Neural cell (in vitro differentiated cells): ENCODE measurements at regions not wholly inside any gene's neighbourhood (a gene's known extent, or its start where the extent isn't known, plus 50 kb on each side); places are given as distances from the start of the nearest gene placed in this dataset.

Experiments
- H2AFZ ChIP-seq: fragments of 200-600, 300-800 bp; sonication (generic), shearing (Covaris generic); 2 replicates; pipeline ENCODE4 v1.6.0; 2014; ENCODE audit warnings: low read depth, mild to moderate bottlenecking, antibody characterized with exemption, low read length, moderate library complexity
- H3F3A ChIP-seq: fragments of 200-600 bp; shearing (Covaris generic); 2 replicates; pipeline ENCODE4 v1.6.1; 2016; ENCODE audit warnings: mild to moderate bottlenecking, moderate library complexity, mixed read lengths, antibody characterized with exemption, low read length; ENCODE audit not compliant: insufficient read depth, poor library complexity, severe bottlenecking
- H3K27ac ChIP-seq: fragments of 200-600, 300-800 bp; sonication (generic), shearing (Covaris generic); 2 replicates; pipeline ENCODE4 v1.5.1; 2014; ENCODE audit warnings: mild to moderate bottlenecking, low read length, moderate library complexity
- H3K27me3 ChIP-seq: fragments of 300-800, 200-600 bp; sonication (generic), shearing (Covaris generic); 2 replicates; pipeline ENCODE4 v1.6.0; 2014; ENCODE audit warnings: mild to moderate bottlenecking, low read depth, low read length, moderate library complexity; ENCODE audit not compliant: insufficient read depth
- H3K36me3 ChIP-seq: fragments of 300-800, 200-600 bp; sonication (generic), shearing (Covaris generic); 2 replicates; pipeline ENCODE4 v1.5.1; 2014; ENCODE audit warnings: mild to moderate bottlenecking, antibody characterized with exemption, low read length, moderate library complexity; ENCODE audit not compliant: insufficient read depth
- H3K4me2 ChIP-seq: fragments of 300-800, 200-600 bp; sonication (generic), shearing (Covaris generic); 2 replicates; pipeline ENCODE4 v1.6.0; 2014; ENCODE audit warnings: mild to moderate bottlenecking, low read length
- H3K4me3 ChIP-seq: fragments of 300-800, 200-600 bp; sonication (generic), shearing (Covaris generic); 2 replicates; pipeline ENCODE4 v1.5.1; 2014; ENCODE audit warnings: mild to moderate bottlenecking, low read length, moderate library complexity
- H3K79me2 ChIP-seq: fragments of 200-600 bp; shearing (Covaris generic); replicated peaks from 2 replicates; pipeline ENCODE4 v1.6.0; 2014; ENCODE audit warnings: mild to moderate bottlenecking, low read length, moderate library complexity; ENCODE audit not compliant: insufficient read depth
- H3K9ac ChIP-seq: fragments of 300-800, 200-600 bp; sonication (generic), shearing (Covaris generic); 2 replicates; pipeline ENCODE4 v1.6.1; 2016; ENCODE audit warnings: mild to moderate bottlenecking, low read length, mixed read lengths
- H3K9me2 ChIP-seq: fragments of 200-600 bp; shearing (Covaris generic); 2 replicates; pipeline ENCODE4 v1.6.1; 2016; ENCODE audit warnings: mild to moderate bottlenecking, low read length, mixed read lengths; ENCODE audit not compliant: insufficient read depth
- H3K9me3 ChIP-seq: fragments of 200-600, 300-800 bp; sonication (generic), shearing (Covaris generic); 2 replicates; pipeline ENCODE4 v1.6.1; 2016; ENCODE audit warnings: mild to moderate bottlenecking, mixed run types, low read length, moderate library complexity, mixed read lengths
- H4K20me1 ChIP-seq: fragments of 200-600 bp; shearing (Covaris generic); 2 replicates; pipeline ENCODE4 v1.6.1; 2016; ENCODE audit warnings: mild to moderate bottlenecking, mixed run types; ENCODE audit not compliant: insufficient read depth
- EP300 ChIP-seq: fragments of 450-650 bp; conservative IDR thresholded peaks from 2 replicates; pipeline ENCODE4 v1.6.1; 2014; ENCODE audit warnings: antibody characterized with exemption, mild to moderate bottlenecking, moderate library complexity; ENCODE audit not compliant: poor library complexity, severe bottlenecking
- EZH2 ChIP-seq: fragments of 200-600, 300-800 bp; shearing (Covaris generic), sonication (generic); IDR thresholded peaks from 2 replicates; pipeline ENCODE4 v1.6.1; 2014; ENCODE audit warnings: antibody characterized with exemption, low read length, borderline replicate concordance, mild to moderate bottlenecking; ENCODE audit not compliant: insufficient read depth, poor library complexity, severe bottlenecking
- MXI1 ChIP-seq: fragments of 450-650 bp; conservative IDR thresholded peaks from 2 replicates; pipeline ENCODE4 v1.6.1; 2014; ENCODE audit warnings: antibody characterized with exemption, mild to moderate bottlenecking; ENCODE audit not compliant: poor library complexity, severe bottlenecking
- POLR2AphosphoS5 ChIP-seq: IDR thresholded peaks from 2 replicates; pipeline ENCODE4 v1.6.1; 2012
- RAD21 ChIP-seq: fragments of 450-650 bp; conservative IDR thresholded peaks from 2 replicates; pipeline ENCODE4 v1.6.1; 2014; ENCODE audit warnings: antibody characterized with exemption, mild to moderate bottlenecking, moderate library complexity
- SMC3 ChIP-seq: fragments of 450-650 bp; conservative IDR thresholded peaks from 2 replicates; pipeline ENCODE4 v1.6.1; 2014; ENCODE audit warnings: antibody characterized with exemption, mild to moderate bottlenecking, moderate library complexity; ENCODE audit not compliant: poor library complexity
- TAF1 ChIP-seq: IDR thresholded peaks from 2 replicates; pipeline ENCODE4 v1.6.1; 2012; ENCODE audit warnings: low read depth
- TF ChIP-seq, protein P1 (sequence below): fragments of 450-650 bp; IDR thresholded peaks from 2 replicates; pipeline ENCODE4 v1.5.1; 2014; ENCODE audit warnings: antibody characterized with exemption, mild to moderate bottlenecking, moderate library complexity; ENCODE audit not compliant: poor library complexity, severe bottlenecking
- TF ChIP-seq, protein P2 (sequence below): IDR thresholded peaks from 2 replicates; pipeline ENCODE4 v1.6.1; 2012; ENCODE audit warnings: borderline replicate concordance

DNA sequence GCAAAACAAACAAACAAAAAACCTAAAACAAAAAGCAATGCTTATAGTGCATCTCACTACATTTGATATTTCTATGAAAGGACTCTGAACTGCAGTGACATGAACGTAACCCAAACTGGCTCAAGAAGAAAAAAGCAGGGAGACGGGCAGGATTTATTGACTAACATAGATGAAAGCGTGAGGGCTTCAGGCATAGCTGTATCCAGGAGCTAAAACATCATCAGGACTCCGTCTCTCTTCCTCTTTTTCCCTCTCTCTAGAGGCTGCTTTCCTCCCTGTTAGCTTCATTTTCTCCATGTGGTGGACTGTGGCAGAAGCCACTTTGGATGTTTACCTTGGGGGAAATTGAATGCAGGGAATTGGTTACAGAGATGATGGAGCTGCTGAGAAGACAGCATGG is 418.2 kb upstream of the PROK2 start:
- Histone ChIP-seq H3K9ac (no peak overlapping the region), H2AFZ (no peak overlapping the region), H3K4me2 (no peak overlapping the region), H3K27me3 (no peaks in the 10 kb centered on the region), H3K79me2 (no peaks in the 10 kb centered on the region), H3K4me3 (no peak overlapping the region), H3K27ac (no peak overlapping the region), H4K20me1 (no peaks in the 10 kb centered on the region), H3K36me3 (no peaks in the 10 kb centered on the region), H3K9me2 (no peaks in the 10 kb centered on the region), H3F3A (no peaks in the 10 kb centered on the region), H3K9me3 (no peaks in the 10 kb centered on the region)
- TF ChIP-seq SMC3 (no peak), RAD21 (no peak), EZH2 (no peak), EP300 (no peak), TAF1 (no peak), POLR2AphosphoS5 (no peak), MXI1 (no peak)
- TF ChIP-seq, protein P1, sequence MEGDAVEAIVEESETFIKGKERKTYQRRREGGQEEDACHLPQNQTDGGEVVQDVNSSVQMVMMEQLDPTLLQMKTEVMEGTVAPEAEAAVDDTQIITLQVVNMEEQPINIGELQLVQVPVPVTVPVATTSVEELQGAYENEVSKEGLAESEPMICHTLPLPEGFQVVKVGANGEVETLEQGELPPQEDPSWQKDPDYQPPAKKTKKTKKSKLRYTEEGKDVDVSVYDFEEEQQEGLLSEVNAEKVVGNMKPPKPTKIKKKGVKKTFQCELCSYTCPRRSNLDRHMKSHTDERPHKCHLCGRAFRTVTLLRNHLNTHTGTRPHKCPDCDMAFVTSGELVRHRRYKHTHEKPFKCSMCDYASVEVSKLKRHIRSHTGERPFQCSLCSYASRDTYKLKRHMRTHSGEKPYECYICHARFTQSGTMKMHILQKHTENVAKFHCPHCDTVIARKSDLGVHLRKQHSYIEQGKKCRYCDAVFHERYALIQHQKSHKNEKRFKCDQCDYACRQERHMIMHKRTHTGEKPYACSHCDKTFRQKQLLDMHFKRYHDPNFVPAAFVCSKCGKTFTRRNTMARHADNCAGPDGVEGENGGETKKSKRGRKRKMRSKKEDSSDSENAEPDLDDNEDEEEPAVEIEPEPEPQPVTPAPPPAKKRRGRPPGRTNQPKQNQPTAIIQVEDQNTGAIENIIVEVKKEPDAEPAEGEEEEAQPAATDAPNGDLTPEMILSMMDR = no peak
- TF ChIP-seq, protein P2, sequence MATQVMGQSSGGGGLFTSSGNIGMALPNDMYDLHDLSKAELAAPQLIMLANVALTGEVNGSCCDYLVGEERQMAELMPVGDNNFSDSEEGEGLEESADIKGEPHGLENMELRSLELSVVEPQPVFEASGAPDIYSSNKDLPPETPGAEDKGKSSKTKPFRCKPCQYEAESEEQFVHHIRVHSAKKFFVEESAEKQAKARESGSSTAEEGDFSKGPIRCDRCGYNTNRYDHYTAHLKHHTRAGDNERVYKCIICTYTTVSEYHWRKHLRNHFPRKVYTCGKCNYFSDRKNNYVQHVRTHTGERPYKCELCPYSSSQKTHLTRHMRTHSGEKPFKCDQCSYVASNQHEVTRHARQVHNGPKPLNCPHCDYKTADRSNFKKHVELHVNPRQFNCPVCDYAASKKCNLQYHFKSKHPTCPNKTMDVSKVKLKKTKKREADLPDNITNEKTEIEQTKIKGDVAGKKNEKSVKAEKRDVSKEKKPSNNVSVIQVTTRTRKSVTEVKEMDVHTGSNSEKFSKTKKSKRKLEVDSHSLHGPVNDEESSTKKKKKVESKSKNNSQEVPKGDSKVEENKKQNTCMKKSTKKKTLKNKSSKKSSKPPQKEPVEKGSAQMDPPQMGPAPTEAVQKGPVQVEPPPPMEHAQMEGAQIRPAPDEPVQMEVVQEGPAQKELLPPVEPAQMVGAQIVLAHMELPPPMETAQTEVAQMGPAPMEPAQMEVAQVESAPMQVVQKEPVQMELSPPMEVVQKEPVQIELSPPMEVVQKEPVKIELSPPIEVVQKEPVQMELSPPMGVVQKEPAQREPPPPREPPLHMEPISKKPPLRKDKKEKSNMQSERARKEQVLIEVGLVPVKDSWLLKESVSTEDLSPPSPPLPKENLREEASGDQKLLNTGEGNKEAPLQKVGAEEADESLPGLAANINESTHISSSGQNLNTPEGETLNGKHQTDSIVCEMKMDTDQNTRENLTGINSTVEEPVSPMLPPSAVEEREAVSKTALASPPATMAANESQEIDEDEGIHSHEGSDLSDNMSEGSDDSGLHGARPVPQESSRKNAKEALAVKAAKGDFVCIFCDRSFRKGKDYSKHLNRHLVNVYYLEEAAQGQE = no peak

DNA sequence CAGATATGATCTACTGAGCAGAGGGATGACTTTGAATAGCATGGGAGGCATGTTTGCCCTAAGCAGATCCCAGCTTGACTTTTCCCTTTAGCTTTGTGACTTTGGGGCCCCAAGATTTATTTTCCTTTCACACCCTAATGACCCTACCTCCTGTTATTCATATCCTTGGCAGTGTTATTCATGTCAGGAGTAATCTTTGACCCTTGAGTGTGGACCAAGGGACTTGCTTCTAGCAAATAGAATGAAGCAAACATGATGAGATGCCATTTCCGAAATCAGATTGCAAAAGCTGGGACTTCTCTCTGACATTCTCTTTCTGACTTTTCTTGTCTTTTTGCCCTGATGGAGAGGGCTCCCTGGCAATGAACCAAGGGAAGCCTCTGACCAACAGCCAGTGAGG is 415.4 kb upstream of the PROK2 start:
- H3F3A ChIP-seq = no peaks in the 10 kb centered on the region
- no peaks in the 10 kb centered on the region for H3K79me2 ChIP-seq
- H3K9me3 ChIP-seq = no peaks in the 10 kb centered on the region
- H4K20me1 ChIP-seq = no peaks in the 10 kb centered on the region
- no peak overlapping the region for H3K4me3 ChIP-seq
- no peaks in the 10 kb centered on the region for H3K9me2 ChIP-seq
- H3K9ac ChIP-seq = no peak overlapping the region
- no peak for TF ChIP-seq TAF1
- no peak for TF ChIP-seq POLR2AphosphoS5
- TF ChIP-seq EZH2 = no peak
- TF ChIP-seq EP300 = no peak
- TF ChIP-seq, protein P2 = no peak
- TF ChIP-seq MXI1 = no peak
- TF ChIP-seq, protein P1 = no peak
- TF ChIP-seq RAD21 = no peak
- no peak for TF ChIP-seq SMC3
- no peak overlapping the region for H3K4me2 ChIP-seq
- no peaks in the 10 kb centered on the region for H3K36me3 ChIP-seq
- H3K27ac ChIP-seq = no peak overlapping the region
- H2AFZ ChIP-seq = no peak overlapping the region
- H3K27me3 ChIP-seq = no peaks in the 10 kb centered on the region
